ENCODE measurements at regions not wholly inside any gene's neighbourhood (a gene's known extent, or its start where the extent isn't known, plus 50 kb on each side); places are given as distances from the start of the nearest gene placed in this dataset.

DNA sequence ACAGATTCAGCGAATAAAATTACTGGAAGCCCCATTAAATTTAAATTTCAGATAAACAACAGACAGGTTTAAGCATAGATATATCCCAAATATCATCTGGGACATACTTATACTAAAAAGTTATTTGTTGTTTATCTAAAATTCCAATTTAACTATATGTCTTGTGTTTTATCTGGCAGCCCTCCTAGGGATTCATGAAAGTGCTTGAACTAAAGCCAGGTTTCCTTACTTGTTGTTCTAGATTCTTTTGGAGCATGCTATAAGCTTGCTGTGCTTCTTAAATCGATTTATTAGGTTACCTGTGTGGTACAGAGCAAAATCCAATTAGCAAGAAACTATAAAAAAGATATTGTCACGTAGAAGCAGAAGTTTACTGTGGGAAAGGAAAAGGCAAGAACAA lies 202.5 kb upstream of the GMDS start:
- no peaks in the 10 kb centered on the region for H3K9me3 ChIP-seq (ENCODE audit: control insufficient read depth, insufficient read depth, low read length)
- intact Hi-C loops (cut with micrococcal nuclease): loop anchor here (5.0 kb wide), 1 partner anchor 851 kb away; no protein-coding TSS in a partner anchor
- Mint-ChIP-seq H3K4me1 (peaks cover 6% of the 10 kb centered on the region in 2 donors), H3K27ac (no peak overlapping the region), H3K4me3 (no peak overlapping the region), H3K36me3 (no peaks in the 10 kb centered on the region), H3K27me3 (ENCODE audit: low read depth in 2 of 2) (peaks cover 0 to 12% of the 10 kb centered on the region in 2 donors), H3K9me3 (no peaks in the 10 kb centered on the region)
- H3K4me1 ChIP-seq (ENCODE audit: control insufficient read depth, insufficient read depth, low read length): peaks cover 3% of the 10 kb centered on the region
- TF ChIP-seq, protein P1, sequence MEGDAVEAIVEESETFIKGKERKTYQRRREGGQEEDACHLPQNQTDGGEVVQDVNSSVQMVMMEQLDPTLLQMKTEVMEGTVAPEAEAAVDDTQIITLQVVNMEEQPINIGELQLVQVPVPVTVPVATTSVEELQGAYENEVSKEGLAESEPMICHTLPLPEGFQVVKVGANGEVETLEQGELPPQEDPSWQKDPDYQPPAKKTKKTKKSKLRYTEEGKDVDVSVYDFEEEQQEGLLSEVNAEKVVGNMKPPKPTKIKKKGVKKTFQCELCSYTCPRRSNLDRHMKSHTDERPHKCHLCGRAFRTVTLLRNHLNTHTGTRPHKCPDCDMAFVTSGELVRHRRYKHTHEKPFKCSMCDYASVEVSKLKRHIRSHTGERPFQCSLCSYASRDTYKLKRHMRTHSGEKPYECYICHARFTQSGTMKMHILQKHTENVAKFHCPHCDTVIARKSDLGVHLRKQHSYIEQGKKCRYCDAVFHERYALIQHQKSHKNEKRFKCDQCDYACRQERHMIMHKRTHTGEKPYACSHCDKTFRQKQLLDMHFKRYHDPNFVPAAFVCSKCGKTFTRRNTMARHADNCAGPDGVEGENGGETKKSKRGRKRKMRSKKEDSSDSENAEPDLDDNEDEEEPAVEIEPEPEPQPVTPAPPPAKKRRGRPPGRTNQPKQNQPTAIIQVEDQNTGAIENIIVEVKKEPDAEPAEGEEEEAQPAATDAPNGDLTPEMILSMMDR (IDR thresholded peaks at IDR 0.05): no peak
- WGBS (ENCODE audit: insufficient coverage): 77% methylated on average over 2 of the region's 3 CpGs
- no peak overlapping the region for H3K4me3 ChIP-seq (ENCODE audit: low read length)
- DNase-seq (no peak), ATAC-seq (no peak)
- H3K36me3 ChIP-seq (ENCODE audit: control insufficient read depth, insufficient read depth, low read length): no peaks in the 10 kb centered on the region
- H3K27me3 ChIP-seq (ENCODE audit: control insufficient read depth, insufficient read depth, low read length): no peaks in the 10 kb centered on the region
- H3K27ac ChIP-seq (ENCODE audit: low read length): no peak overlapping the region

DNA sequence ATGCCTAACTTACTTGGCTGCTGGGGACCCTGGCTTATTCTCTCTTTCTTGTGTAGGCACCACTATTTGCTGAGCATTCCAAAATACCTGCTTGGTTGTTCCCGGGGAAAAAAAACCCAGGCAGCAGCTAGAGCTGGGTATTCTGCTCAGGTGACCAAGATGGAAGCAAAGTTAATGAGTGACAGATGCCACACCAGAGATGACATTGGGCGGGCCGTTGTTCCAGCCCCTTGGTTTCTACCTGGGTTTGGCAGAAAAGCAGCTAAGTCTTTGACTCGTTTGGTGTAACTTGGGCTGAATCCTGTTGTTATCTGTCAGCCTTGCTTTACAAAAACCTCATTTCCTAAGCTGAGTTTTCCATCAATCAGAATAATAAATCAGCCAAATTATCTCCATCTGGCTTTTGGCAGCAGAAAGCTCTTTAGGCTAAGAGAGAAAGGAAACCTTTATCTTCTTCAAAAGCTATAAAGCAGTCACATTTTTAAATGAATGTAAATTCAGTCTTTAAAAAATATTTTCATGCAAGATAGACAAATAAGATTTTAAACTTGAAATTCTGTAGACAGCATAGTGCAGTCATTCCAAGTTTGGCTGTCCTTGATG lies 202.0 kb upstream of the GMDS start:
- no peak for DNase-seq
- intact Hi-C loops (cut with micrococcal nuclease): loop anchor here (5.0 kb wide), 1 partner anchor 850 kb away; no protein-coding TSS in a partner anchor
- Histone ChIP-seq H3K27me3 (ENCODE audit: control insufficient read depth, insufficient read depth, low read length) (no peaks in the 10 kb centered on the region), H3K4me3 (ENCODE audit: low read length) (no peak overlapping the region), H3K9me3 (ENCODE audit: control insufficient read depth, insufficient read depth, low read length) (no peaks in the 10 kb centered on the region), H3K4me1 (ENCODE audit: control insufficient read depth, insufficient read depth, low read length) (peaks cover 3% of the 10 kb centered on the region), H3K27ac (ENCODE audit: low read length) (no peak overlapping the region), H3K36me3 (ENCODE audit: control insufficient read depth, insufficient read depth, low read length) (no peaks in the 10 kb centered on the region)
- H3K9me3 Mint-ChIP-seq: no peaks in the 10 kb centered on the region
- 96% methylated on average over 4 of the region's 4 CpGs for WGBS (ENCODE audit: insufficient coverage)
- no peak overlapping the region for H3K4me3 Mint-ChIP-seq
- H3K27me3 Mint-ChIP-seq (ENCODE audit: low read depth in 2 of 2): peaks cover 0 to 12% of the 10 kb centered on the region in 2 donors
- peaks cover 6% of the 10 kb centered on the region in 2 donors for H3K4me1 Mint-ChIP-seq
- ATAC-seq: no peak
- TF ChIP-seq, protein P1 (IDR thresholded peaks at IDR 0.05): no peak
- H3K36me3 Mint-ChIP-seq: no peaks in the 10 kb centered on the region
- no peak overlapping the region for H3K27ac Mint-ChIP-seq

DNA sequence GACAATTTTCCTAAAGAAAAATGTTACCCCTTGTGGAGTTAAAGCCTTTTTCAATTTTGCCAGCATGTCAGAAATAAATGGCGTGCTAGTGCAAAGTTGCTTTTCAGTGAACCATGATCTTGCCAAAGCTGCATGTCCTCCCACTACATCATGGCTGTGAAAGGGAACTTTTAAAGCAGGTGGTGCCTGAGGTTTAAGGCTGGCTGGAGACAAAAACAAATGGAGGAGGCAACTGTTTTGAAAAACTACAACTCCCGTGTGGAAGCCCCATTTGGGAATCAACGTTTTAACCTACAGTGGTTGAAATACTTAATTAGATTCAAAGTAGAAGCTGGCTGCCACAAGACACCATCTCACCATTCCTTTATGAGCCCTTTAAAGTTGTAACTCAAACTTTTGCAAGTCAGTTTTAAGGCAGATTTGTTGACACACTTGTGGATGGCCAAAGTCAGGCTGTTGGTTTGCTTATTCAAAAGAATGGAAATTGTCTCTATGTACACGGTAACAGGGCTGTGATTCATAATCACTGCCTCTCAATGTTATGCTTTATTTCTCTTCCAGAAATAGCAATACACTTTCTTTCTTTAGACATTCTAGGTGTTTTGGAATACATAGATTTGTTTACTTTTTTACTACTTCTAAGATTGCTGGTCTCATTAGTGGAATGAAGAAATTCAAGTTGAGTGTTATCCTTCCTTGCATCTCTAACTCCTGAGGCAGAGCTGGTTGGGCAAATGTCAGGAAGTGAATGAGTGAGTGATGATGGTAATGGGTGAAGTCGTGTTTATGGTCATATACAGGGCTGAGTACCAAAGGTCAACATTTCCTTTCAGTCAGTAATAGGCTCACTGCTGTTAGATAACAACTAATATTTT lies 196.4 kb upstream of the GMDS start:
- Histone ChIP-seq H3K9me3 (ENCODE audit: control insufficient read depth, insufficient read depth, low read length) (no peaks in the 10 kb centered on the region), H3K36me3 (ENCODE audit: control insufficient read depth, insufficient read depth, low read length) (no peaks in the 10 kb centered on the region), H3K27me3 (ENCODE audit: control insufficient read depth, insufficient read depth, low read length) (no peaks in the 10 kb centered on the region), H3K4me1 (ENCODE audit: control insufficient read depth, insufficient read depth, low read length) (no peaks in the 10 kb centered on the region), H3K27ac (ENCODE audit: low read length) (no peak overlapping the region), H3K4me3 (ENCODE audit: low read length) (no peak overlapping the region)
- H3K4me3 Mint-ChIP-seq: no peak overlapping the region
- TF ChIP-seq, protein P1 (IDR thresholded peaks at IDR 0.05): no peak
- H3K36me3 Mint-ChIP-seq: no peaks in the 10 kb centered on the region
- ATAC-seq: no peak
- no peak overlapping the region for H3K27ac Mint-ChIP-seq
- intact Hi-C loops (cut with micrococcal nuclease): no loop called here
- no peaks in the 10 kb centered on the region for H3K4me1 Mint-ChIP-seq
- H3K9me3 Mint-ChIP-seq: no peaks in the 10 kb centered on the region
- peaks cover 0 to 2% of the 10 kb centered on the region in 2 donors for H3K27me3 Mint-ChIP-seq (ENCODE audit: low read depth in 2 of 2)
- DNase-seq: no peak
- WGBS (ENCODE audit: insufficient coverage): 86% methylated on average over 4 of the region's 5 CpGs

All from natural killer cell (primary cell).